Liver (tissue), 3 donors: ENCODE measurements at regions not wholly inside any gene's neighbourhood (a gene's known extent, or its start where the extent isn't known, plus 50 kb on each side); places are given as distances from the start of the nearest gene placed in this dataset.

ENCODE experiments used
- CTCF ChIP-seq: fragments of 150-350 bp; IDR thresholded peaks from 2 replicates; pipeline ENCODE4 v1.5.1; 2017; ENCODE audit warnings: improper control_type of control experiment, low read depth, low read length; ENCODE audit not compliant: missing input control
- EGR1 ChIP-seq, 2 donors: IDR thresholded peaks; 2 replicates each; pipeline ENCODE4 v1.6.1; 2016 to 2018; ENCODE audit warnings: antibody characterized with exemption in 2 of 2, low read depth in 2 of 2
- JUND ChIP-seq, 2 donors: IDR thresholded peaks; 2 replicates each; pipeline ENCODE4 v1.6.1; 2016; ENCODE audit warnings: antibody characterized with exemption in 2 of 2
- REST ChIP-seq: IDR thresholded peaks from 2 replicates; pipeline ENCODE4 v1.6.1; 2016; ENCODE audit warnings: antibody characterized with exemption, mild to moderate bottlenecking
- YY1 ChIP-seq: IDR thresholded peaks from 2 replicates; pipeline ENCODE4 v1.6.1; 2016; ENCODE audit warnings: antibody characterized with exemption, mild to moderate bottlenecking
- donor health status: healthy.
- donor health status: healthy.

GRCh38 chr20:57075603-57076002 lies 190.8 kb downstream of the BMP7 start:
- TF ChIP-seq CTCF = no peak
- no peak for TF ChIP-seq JUND (IDR thresholded peaks at IDR 0.05)
- TF ChIP-seq REST = no peak
- no peak for TF ChIP-seq YY1
- TF ChIP-seq EGR1 (IDR thresholded peaks at IDR 0.05; ENCODE audit: low read depth in 2 of 2) = no peak
